Panc1 (cell line): ENCODE measurements at regions not wholly inside any gene's neighbourhood (a gene's known extent, or its start where the extent isn't known, plus 50 kb on each side); places are given as distances from the start of the nearest gene placed in this dataset.

ENCODE experiments used
- ATAC-seq: fragments of 200-7000 bp; cut with Tn5 transposase; 2 replicates; pipeline ENCODE4 v1.9.1; 2020; ENCODE audit warnings: mild to moderate bottlenecking, moderate library complexity
- BruUV-seq: library from RNA; stranded (reverse); fragments of 400-500 nt; replicated peaks from 2 replicates; lab custom pipeline; 2021; lab: Mats Ljungman, UMichigan
- CTCF ChIA-PET: fragments of 300-600 bp; sonication (Branson Sonifier 250); formaldehyde crosslinking; loops from one replicate; lab custom pipeline; 2022; ENCODE audit warnings: antibody characterized with exemption; lab: Charles Lee
- POLR2A ChIA-PET: fragments of 300-600 bp; sonication (Branson Sonifier 250); formaldehyde crosslinking; loops from one replicate; lab custom pipeline; 2022; ENCODE audit warnings: antibody characterized with exemption; lab: Charles Lee
- DNase-seq: peaks from one replicate; pipeline ENCODE4 v3.0.0-alpha.2; 2010; ENCODE audit warnings: low read depth, low spot score
- H3K27ac ChIP-seq: 2 replicates; pipeline ENCODE4 v1.5.1; 2011; ENCODE audit warnings: mild to moderate bottlenecking, low read length, inconsistent platforms
- H3K27me3 ChIP-seq: fragments of 200-500 bp; sonication (Bioruptor generic); 2 replicates; pipeline ENCODE4 v1.6.0; 2014; ENCODE audit warnings: low read length, inconsistent platforms; ENCODE audit not compliant: control insufficient read depth, insufficient read depth
- H3K36me3 ChIP-seq: fragments of 200-500 bp; sonication (Bioruptor generic); 2 replicates; pipeline ENCODE4 v1.5.1; 2014; ENCODE audit warnings: inconsistent platforms, mild to moderate bottlenecking, low read length, moderate library complexity; ENCODE audit not compliant: control insufficient read depth, insufficient read depth
- H3K4me1 ChIP-seq: 2 replicates; pipeline ENCODE4 v1.5.1; 2011; ENCODE audit warnings: inconsistent platforms, mild to moderate bottlenecking, low read length, moderate library complexity; ENCODE audit not compliant: control insufficient read depth, insufficient read depth
- H3K4me3 ChIP-seq, 2 experiments: 2 replicates each; pipeline ENCODE4 v1.5.1; 2011 to 2012; ENCODE audit warnings: low read depth in 2 of 2, low read length in 2 of 2, mild to moderate bottlenecking in 2 of 2, inconsistent platforms in 1 of 2, moderate library complexity in 1 of 2
- H3K9me3 ChIP-seq: fragments of 200-500 bp; sonication (Bioruptor generic); 2 replicates; pipeline ENCODE4 v1.5.1; 2014; ENCODE audit warnings: low read depth, mild to moderate bottlenecking, inconsistent platforms, low read length, moderate library complexity; ENCODE audit not compliant: control insufficient read depth, insufficient read depth
- POLR2AphosphoS5 ChIP-seq: IDR thresholded peaks from 2 replicates; pipeline ENCODE4 v1.6.1; 2012; ENCODE audit warnings: mild to moderate bottlenecking, low read depth, low read length, moderate library complexity
- SIN3A ChIP-seq: IDR thresholded peaks from 2 replicates; pipeline ENCODE4 v1.6.1; 2012; ENCODE audit warnings: low read depth, mild to moderate bottlenecking, low read length, moderate library complexity, borderline replicate concordance; ENCODE audit not compliant: insufficient read depth
- TCF7L2 ChIP-seq: IDR thresholded peaks from 2 replicates; pipeline ENCODE4 v1.6.1; 2011; ENCODE audit warnings: mild to moderate bottlenecking, low read depth, low read length, inconsistent platforms
- in situ Hi-C: cut with HindIII; loops from 2 replicates; pipeline ENCODE4 v1.10.0; 2016; ENCODE audit warnings: low sequenced_read_pairs, low pct_unique_long_range_greater_than_20kb
- intact Hi-C: fragments of 100-400 bp; cut with micrococcal nuclease; formaldehyde crosslinking; loops from one replicate; pipeline ENCODE4 v1.10.0; 2022; ENCODE audit not compliant: unreplicated experiment
- TF ChIP-seq, protein P1 (sequence below): fragments of 450-650 bp; IDR thresholded peaks from 2 replicates; pipeline ENCODE4 v1.5.1; 2017; ENCODE audit warnings: mild to moderate bottlenecking
- TF ChIP-seq, protein P2 (sequence below), 2 experiments: IDR thresholded peaks; 2 replicates each; pipeline ENCODE4 v1.6.1; 2011 to 2012; ENCODE audit warnings: low read depth in 2 of 2, control low read depth in 1 of 2, low read length in 1 of 2, mild to moderate bottlenecking in 1 of 2, moderate library complexity in 1 of 2; ENCODE audit not compliant: insufficient read depth in 1 of 2

DNA sequence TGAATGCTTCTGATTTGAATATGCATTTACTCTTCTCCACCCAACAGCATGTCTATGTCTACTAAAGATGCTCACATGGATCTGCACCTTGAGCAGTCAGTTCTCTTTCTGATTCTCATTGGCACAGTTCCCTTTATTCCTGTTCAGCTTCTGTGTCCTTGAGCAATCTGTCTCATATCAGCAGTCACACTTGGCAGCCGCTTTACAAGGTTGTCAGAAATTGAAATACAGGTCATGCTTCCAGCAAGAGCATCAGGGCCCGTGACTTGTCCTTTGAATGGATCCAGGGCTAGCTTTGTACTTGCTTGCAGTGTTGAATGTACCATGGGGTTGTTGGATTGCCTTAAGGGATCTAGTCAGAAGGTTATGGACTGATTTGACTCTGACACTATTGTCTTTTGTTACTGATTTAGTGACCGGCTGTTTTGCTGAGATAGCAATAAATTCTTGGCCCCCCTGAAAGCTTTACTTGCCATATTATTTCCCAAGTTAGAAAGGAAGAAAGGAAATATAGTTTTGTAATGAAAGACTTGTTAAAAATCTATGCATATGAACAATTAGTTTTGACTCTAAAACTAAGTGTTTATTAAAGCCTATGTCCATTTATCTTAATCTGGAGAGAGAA lies 273.4 kb upstream of the ISL1 start:
- intact Hi-C loops (no loop called here), in situ Hi-C loops (no loop called here)
- Histone ChIP-seq H3K4me3 (no peak overlapping the region), H3K27ac (no peak overlapping the region), H3K4me1 (no peaks in the 10 kb centered on the region), H3K36me3 (no peaks in the 10 kb centered on the region), H3K27me3 (no peaks in the 10 kb centered on the region), H3K9me3 (no peaks in the 10 kb centered on the region)
- ChIA-PET CTCF (no interaction called here), POLR2A (no interaction called here)
- ATAC-seq, result no peak
- TF ChIP-seq TCF7L2, result no peak
- TF ChIP-seq, protein P1, sequence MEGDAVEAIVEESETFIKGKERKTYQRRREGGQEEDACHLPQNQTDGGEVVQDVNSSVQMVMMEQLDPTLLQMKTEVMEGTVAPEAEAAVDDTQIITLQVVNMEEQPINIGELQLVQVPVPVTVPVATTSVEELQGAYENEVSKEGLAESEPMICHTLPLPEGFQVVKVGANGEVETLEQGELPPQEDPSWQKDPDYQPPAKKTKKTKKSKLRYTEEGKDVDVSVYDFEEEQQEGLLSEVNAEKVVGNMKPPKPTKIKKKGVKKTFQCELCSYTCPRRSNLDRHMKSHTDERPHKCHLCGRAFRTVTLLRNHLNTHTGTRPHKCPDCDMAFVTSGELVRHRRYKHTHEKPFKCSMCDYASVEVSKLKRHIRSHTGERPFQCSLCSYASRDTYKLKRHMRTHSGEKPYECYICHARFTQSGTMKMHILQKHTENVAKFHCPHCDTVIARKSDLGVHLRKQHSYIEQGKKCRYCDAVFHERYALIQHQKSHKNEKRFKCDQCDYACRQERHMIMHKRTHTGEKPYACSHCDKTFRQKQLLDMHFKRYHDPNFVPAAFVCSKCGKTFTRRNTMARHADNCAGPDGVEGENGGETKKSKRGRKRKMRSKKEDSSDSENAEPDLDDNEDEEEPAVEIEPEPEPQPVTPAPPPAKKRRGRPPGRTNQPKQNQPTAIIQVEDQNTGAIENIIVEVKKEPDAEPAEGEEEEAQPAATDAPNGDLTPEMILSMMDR, result no peak
- no peak for TF ChIP-seq SIN3A
- no peak for TF ChIP-seq POLR2AphosphoS5
- TF ChIP-seq, protein P2, sequence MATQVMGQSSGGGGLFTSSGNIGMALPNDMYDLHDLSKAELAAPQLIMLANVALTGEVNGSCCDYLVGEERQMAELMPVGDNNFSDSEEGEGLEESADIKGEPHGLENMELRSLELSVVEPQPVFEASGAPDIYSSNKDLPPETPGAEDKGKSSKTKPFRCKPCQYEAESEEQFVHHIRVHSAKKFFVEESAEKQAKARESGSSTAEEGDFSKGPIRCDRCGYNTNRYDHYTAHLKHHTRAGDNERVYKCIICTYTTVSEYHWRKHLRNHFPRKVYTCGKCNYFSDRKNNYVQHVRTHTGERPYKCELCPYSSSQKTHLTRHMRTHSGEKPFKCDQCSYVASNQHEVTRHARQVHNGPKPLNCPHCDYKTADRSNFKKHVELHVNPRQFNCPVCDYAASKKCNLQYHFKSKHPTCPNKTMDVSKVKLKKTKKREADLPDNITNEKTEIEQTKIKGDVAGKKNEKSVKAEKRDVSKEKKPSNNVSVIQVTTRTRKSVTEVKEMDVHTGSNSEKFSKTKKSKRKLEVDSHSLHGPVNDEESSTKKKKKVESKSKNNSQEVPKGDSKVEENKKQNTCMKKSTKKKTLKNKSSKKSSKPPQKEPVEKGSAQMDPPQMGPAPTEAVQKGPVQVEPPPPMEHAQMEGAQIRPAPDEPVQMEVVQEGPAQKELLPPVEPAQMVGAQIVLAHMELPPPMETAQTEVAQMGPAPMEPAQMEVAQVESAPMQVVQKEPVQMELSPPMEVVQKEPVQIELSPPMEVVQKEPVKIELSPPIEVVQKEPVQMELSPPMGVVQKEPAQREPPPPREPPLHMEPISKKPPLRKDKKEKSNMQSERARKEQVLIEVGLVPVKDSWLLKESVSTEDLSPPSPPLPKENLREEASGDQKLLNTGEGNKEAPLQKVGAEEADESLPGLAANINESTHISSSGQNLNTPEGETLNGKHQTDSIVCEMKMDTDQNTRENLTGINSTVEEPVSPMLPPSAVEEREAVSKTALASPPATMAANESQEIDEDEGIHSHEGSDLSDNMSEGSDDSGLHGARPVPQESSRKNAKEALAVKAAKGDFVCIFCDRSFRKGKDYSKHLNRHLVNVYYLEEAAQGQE (IDR thresholded peaks at IDR 0.05; ENCODE audit: insufficient read depth in 1 of 2, low read depth in 2 of 2, low read length in 1 of 2), result no peak
- BruUV-seq, result no TSS peak
- DNase-seq, result no peak

DNA sequence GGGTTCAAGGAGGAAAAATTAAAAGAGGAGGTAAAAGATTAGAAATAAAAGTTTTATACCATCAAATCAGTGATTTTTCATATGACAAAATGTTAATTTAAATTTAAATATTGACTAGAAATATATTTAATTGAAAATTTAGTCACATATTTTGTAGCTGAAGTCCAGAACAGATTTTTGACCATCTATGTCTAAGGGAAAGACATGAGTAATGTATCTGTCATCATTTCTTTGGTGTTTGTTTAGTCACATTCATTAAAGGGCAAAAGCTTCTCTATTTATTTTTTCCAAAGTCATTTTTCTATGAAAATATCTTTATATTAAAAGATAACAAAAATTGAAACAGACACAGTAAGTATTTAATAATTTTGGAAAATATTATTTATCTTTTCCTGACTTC lies 252.0 kb upstream of the ISL1 start:
- ChIA-PET CTCF (no interaction called here), POLR2A (no interaction called here)
- intact Hi-C loops (no loop called here), in situ Hi-C loops (no loop called here)
- Histone ChIP-seq H3K27me3 (no peaks in the 10 kb centered on the region), H3K27ac (no peak overlapping the region), H3K36me3 (no peaks in the 10 kb centered on the region), H3K4me1 (no peaks in the 10 kb centered on the region), H3K9me3 (no peaks in the 10 kb centered on the region; the same call in 1 of the 2 replicates), H3K4me3 (no peak overlapping the region)
- BruUV-seq, result no TSS peak
- TF ChIP-seq, protein P1, result no peak
- TF ChIP-seq SIN3A (no peak), TCF7L2 (no peak)
- TF ChIP-seq, protein P2 (IDR thresholded peaks at IDR 0.05; ENCODE audit: insufficient read depth in 1 of 2, low read depth in 2 of 2, low read length in 1 of 2), result no peak
- ATAC-seq (no peak), DNase-seq (no peak)
